ENCODE measurements at regions not wholly inside any gene's neighbourhood (a gene's known extent, or its start where the extent isn't known, plus 50 kb on each side); places are given as distances from the start of the nearest gene placed in this dataset.

DNA sequence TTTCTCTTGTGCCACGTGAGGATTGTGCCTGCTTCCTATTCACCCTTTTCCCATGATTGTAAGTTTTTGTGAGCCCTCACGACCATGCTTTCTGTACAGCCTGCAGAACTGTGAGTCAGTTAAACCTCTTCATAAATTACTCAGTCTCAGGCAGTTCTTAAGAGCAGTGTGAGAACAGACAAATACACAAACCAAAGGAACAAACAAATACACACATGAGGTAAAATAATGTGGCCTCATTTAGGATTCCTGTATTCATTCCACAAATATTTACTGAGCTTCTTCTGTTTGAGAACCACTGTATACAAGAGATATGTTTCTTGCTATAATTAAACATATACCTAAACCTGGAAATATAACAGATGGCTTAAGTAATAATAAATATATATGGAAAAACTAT is 760.3 kb downstream of the CDH9 start:
- H3K27me3 ChIP-seq (replicated peaks in 1 of 7), result no peaks in the 10 kb centered on the region
- no peaks in the 10 kb centered on the region for H3K36me3 ChIP-seq
- H3K4me3 ChIP-seq, result no peak overlapping the region
- no peaks in the 10 kb centered on the region for H3K4me1 ChIP-seq
- DNase-seq, result no peak
- no peak for TF ChIP-seq POLR2AphosphoS5 (IDR thresholded peaks at IDR 0.05)
- no peak for TF ChIP-seq POLR2A (IDR thresholded peaks at IDR 0.05)
- TF ChIP-seq, protein P1, sequence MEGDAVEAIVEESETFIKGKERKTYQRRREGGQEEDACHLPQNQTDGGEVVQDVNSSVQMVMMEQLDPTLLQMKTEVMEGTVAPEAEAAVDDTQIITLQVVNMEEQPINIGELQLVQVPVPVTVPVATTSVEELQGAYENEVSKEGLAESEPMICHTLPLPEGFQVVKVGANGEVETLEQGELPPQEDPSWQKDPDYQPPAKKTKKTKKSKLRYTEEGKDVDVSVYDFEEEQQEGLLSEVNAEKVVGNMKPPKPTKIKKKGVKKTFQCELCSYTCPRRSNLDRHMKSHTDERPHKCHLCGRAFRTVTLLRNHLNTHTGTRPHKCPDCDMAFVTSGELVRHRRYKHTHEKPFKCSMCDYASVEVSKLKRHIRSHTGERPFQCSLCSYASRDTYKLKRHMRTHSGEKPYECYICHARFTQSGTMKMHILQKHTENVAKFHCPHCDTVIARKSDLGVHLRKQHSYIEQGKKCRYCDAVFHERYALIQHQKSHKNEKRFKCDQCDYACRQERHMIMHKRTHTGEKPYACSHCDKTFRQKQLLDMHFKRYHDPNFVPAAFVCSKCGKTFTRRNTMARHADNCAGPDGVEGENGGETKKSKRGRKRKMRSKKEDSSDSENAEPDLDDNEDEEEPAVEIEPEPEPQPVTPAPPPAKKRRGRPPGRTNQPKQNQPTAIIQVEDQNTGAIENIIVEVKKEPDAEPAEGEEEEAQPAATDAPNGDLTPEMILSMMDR (IDR thresholded peaks at IDR 0.05 in 8 of 11, conservative IDR thresholded peaks at IDR 0.05 in 3 of 11), result no peak
- H3K27ac ChIP-seq, result no peak overlapping the region
- peaks cover 0 to 11% (median under 1%) of the 10 kb centered on the region in 8 donors for H3K9me3 ChIP-seq
- 44 to 65% (median 54%) methylated on average over 2 of the region's 2 CpGs for WGBS, 5 donors
- intact Hi-C loops (cut with DNase I; ENCODE audit: low total_unique reads), result no loop called here

DNA sequence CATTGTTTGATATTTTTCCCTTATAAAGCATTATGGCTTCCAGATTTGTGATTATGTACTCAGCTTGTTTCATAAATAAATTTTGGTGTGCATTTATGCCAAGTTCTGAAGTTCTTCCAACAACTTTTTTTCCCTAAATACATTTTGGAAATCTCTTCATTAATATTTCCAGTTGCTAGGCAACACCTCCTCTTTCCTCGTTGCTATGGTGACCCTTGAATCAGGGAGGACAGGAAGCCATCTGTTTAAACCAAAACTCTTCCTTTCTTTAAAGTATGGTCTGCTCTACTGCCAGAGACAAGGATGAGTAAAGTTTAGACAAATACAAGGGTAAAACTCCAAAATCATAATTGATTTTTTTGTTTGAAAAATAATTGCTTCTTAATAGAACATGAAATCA is 779.3 kb downstream of the CDH9 start:
- no peak overlapping the region for H3K27ac ChIP-seq
- intact Hi-C loops (cut with DNase I; ENCODE audit: low total_unique reads), result no loop called here
- DNase-seq, result no peak
- H3K4me3 ChIP-seq, result no peak overlapping the region
- no peaks in the 10 kb centered on the region for H3K27me3 ChIP-seq (replicated peaks in 1 of 7)
- peaks cover 0 to 34% (median 21%) of the 10 kb centered on the region in 8 donors for H3K9me3 ChIP-seq
- TF ChIP-seq, protein P1 (IDR thresholded peaks at IDR 0.05 in 8 of 11, conservative IDR thresholded peaks at IDR 0.05 in 3 of 11), result no peak
- TF ChIP-seq POLR2A (IDR thresholded peaks at IDR 0.05), result no peak
- TF ChIP-seq POLR2AphosphoS5 (IDR thresholded peaks at IDR 0.05), result no peak
- no peaks in the 10 kb centered on the region for H3K4me1 ChIP-seq
- no peaks in the 10 kb centered on the region for H3K36me3 ChIP-seq
- 34 to 62% (median 43%) methylated on average over 1 of the region's 1 CpG for WGBS, 5 donors

DNA sequence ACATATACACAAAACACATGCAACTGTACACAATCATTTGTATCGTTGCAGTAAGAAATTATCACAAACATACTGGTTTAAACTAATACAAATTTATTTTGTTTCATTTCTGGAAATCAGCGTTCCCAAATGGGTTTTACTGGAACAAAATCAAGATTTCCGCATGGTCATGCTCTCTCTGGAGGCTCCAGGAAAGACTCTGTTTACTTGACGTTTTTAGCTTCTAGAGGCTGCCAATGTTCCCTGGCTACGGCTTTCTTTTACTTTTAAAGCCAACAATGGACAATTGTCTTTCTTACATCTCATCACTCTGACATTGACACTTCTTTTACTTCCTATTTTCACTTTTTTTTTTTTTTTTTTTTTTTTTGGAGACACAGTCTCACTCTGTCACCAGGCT is 793.1 kb downstream of the CDH9 start:
- TF ChIP-seq, protein P1 (IDR thresholded peaks at IDR 0.05 in 8 of 11, conservative IDR thresholded peaks at IDR 0.05 in 3 of 11), result no peak
- TF ChIP-seq POLR2AphosphoS5 (IDR thresholded peaks at IDR 0.05) (no peak), POLR2A (IDR thresholded peaks at IDR 0.05) (no peak)
- Histone ChIP-seq H3K4me1 (no peaks in the 10 kb centered on the region), H3K36me3 (no peaks in the 10 kb centered on the region), H3K4me3 (no peak overlapping the region), H3K9me3 (peaks cover 0 to 14% (median 3%) of the 10 kb centered on the region in 8 donors), H3K27ac (no peak overlapping the region), H3K27me3 (replicated peaks in 1 of 7) (no peaks in the 10 kb centered on the region)
- WGBS, 5 donors, result 78 to 87% (median 85%) methylated on average over 5 of the region's 5 CpGs
- intact Hi-C loops (cut with DNase I; ENCODE audit: low total_unique reads), result no loop called here
- no peak for DNase-seq

DNA sequence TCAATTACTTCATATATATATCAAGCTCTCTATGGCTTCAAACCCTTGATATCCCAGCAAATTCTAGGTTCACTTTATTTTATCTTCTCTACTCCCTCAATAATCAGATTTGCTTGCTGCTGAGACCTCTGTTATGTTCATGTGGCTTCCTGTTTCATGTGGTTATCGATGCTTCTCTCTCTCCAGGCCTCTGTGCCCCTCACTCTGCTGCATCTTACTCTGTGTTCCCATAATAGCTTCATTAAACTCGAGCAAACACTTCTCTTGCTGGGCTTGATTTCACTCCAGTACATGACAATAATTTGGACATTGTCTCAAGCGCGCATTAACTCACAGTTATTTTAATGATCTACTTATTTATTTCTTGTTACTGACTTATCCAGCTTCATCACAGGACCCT is 798.8 kb downstream of the CDH9 start:
- WGBS, 5 donors, result 66 to 76% (median 67%) methylated on average over 4 of the region's 4 CpGs
- DNase-seq, result no peak
- Histone ChIP-seq H3K4me3 (no peak overlapping the region), H3K36me3 (no peaks in the 10 kb centered on the region), H3K9me3 (peaks cover 0 to 20% (median 7%) of the 10 kb centered on the region in 8 donors), H3K27ac (no peak overlapping the region), H3K4me1 (no peaks in the 10 kb centered on the region), H3K27me3 (replicated peaks in 1 of 7) (no peaks in the 10 kb centered on the region)
- TF ChIP-seq POLR2AphosphoS5 (IDR thresholded peaks at IDR 0.05), result no peak
- TF ChIP-seq, protein P1 (IDR thresholded peaks at IDR 0.05 in 8 of 11, conservative IDR thresholded peaks at IDR 0.05 in 3 of 11), result no peak
- no peak for TF ChIP-seq POLR2A (IDR thresholded peaks at IDR 0.05)
- intact Hi-C loops (cut with DNase I; ENCODE audit: low total_unique reads), result no loop called here

Data from spleen (tissue), 11 donors.